GM12878 (cell line): ENCODE measurements at regions not wholly inside any gene's neighbourhood (a gene's known extent, or its start where the extent isn't known, plus 50 kb on each side); places are given as distances from the start of the nearest gene placed in this dataset.

Source experiments
- CEBPB ChIP-seq, 2 experiments: fragments of 150-350 bp in 1 of 2; IDR thresholded peaks; 2 replicates each; pipeline ENCODE4 v1.6.1; 2012 to 2014; ENCODE audit warnings: low read depth in 2 of 2, low read length in 2 of 2, borderline replicate concordance in 1 of 2, inconsistent platforms in 1 of 2
- CTCF ChIP-seq, 3 experiments: IDR thresholded peaks in 2 of 3; conservative IDR thresholded peaks in 1 of 3; 2 replicates each; pipeline ENCODE4 v1.5.1; 2011; ENCODE audit warnings: low read depth in 3 of 3, low read length in 3 of 3, mild to moderate bottlenecking in 3 of 3, control low read depth in 2 of 3, moderate library complexity in 2 of 3, inconsistent platforms in 1 of 3, mixed read lengths in 1 of 3; ENCODE audit not compliant: control insufficient read depth in 2 of 3, insufficient read depth in 1 of 3; ENCODE audit errors: extremely low read depth in 1 of 3
- RCOR1 ChIP-seq: conservative IDR thresholded peaks from 2 replicates; pipeline ENCODE4 v1.6.1; 2012; ENCODE audit warnings: low read depth, low read length, improper control_type of control experiment

- TF ChIP-seq CEBPB (IDR thresholded peaks at IDR 0.05; ENCODE audit: borderline replicate concordance in 1 of 2, low read depth in 2 of 2, low read length in 2 of 2) (no peak), RCOR1 (no peak), CTCF (IDR thresholded peaks at IDR 0.05 in 2 of 3, conservative IDR thresholded peaks at IDR 0.05 in 1 of 3; ENCODE audit: control insufficient read depth in 2 of 3, extremely low read depth in 1 of 3, insufficient read depth in 1 of 3, low read depth in 3 of 3, low read length in 3 of 3) (no peak)
These were observed 141.5 kb upstream of the FGGY start for GRCh38 chr1:59155351-59155750.
